H1 (cell line): ENCODE measurements at regions not wholly inside any gene's neighbourhood (a gene's known extent, or its start where the extent isn't known, plus 50 kb on each side); places are given as distances from the start of the nearest gene placed in this dataset.

ENCODE experiments used
- CHD2 ChIP-seq: IDR thresholded peaks from 2 replicates; pipeline ENCODE4 v1.6.1; 2012; ENCODE audit warnings: low read length, improper control_type of control experiment
- SUZ12 ChIP-seq: fragments of 200-600 bp; sonication (generic); IDR thresholded peaks from 2 replicates; pipeline ENCODE4 v1.6.1; 2012; ENCODE audit warnings: mild to moderate bottlenecking, inconsistent platforms, low read length, moderate library complexity, mixed read lengths
- TF ChIP-seq, protein P1 (sequence below), 3 experiments: IDR thresholded peaks; 1 replicate in 2 of 3; 2 replicates in 1 of 3; pipeline versions ENCODE4 v1.5.1 to v1.6.1; 2011; ENCODE audit warnings: low read length in 3 of 3, mild to moderate bottlenecking in 3 of 3, inconsistent platforms in 2 of 3, low read depth in 1 of 3, moderate library complexity in 1 of 3; ENCODE audit not compliant: insufficient read depth in 1 of 3; ENCODE audit errors: control extremely low read depth in 1 of 3

GRCh38 chr6:71585472-71585871 is 296.9 kb downstream of the OGFRL1 start:
- TF ChIP-seq, protein P1, sequence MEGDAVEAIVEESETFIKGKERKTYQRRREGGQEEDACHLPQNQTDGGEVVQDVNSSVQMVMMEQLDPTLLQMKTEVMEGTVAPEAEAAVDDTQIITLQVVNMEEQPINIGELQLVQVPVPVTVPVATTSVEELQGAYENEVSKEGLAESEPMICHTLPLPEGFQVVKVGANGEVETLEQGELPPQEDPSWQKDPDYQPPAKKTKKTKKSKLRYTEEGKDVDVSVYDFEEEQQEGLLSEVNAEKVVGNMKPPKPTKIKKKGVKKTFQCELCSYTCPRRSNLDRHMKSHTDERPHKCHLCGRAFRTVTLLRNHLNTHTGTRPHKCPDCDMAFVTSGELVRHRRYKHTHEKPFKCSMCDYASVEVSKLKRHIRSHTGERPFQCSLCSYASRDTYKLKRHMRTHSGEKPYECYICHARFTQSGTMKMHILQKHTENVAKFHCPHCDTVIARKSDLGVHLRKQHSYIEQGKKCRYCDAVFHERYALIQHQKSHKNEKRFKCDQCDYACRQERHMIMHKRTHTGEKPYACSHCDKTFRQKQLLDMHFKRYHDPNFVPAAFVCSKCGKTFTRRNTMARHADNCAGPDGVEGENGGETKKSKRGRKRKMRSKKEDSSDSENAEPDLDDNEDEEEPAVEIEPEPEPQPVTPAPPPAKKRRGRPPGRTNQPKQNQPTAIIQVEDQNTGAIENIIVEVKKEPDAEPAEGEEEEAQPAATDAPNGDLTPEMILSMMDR (IDR thresholded peaks at IDR 0.05; ENCODE audit: control extremely low read depth in 1 of 3, insufficient read depth in 1 of 3, low read depth in 1 of 3, low read length in 3 of 3) = no peak
- TF ChIP-seq SUZ12 (no peak), CHD2 (no peak)
